Nephron (organoid): ENCODE measurements at regions not wholly inside any gene's neighbourhood (a gene's known extent, or its start where the extent isn't known, plus 50 kb on each side); places are given as distances from the start of the nearest gene placed in this dataset.

Experiments
- H3K27ac Mint-ChIP-seq, 3 experiments: 2 replicates each; pipeline ENCODE4 v1.8.0; 2020; ENCODE audit warnings: mixed read lengths in 3 of 3, mild to moderate bottlenecking in 2 of 3, moderate library complexity in 1 of 3
- H3K27me3 Mint-ChIP-seq: 2 replicates; pipeline ENCODE4 v1.8.0; 2021; ENCODE audit warnings: low read depth, mild to moderate bottlenecking, moderate library complexity, mixed read lengths
- H3K36me3 Mint-ChIP-seq: 2 replicates; pipeline ENCODE4 v1.8.0; 2020; ENCODE audit warnings: low read depth, mixed read lengths
- H3K4me1 Mint-ChIP-seq: 2 replicates; pipeline ENCODE4 v1.8.0; 2020; ENCODE audit warnings: mixed read lengths
- H3K4me3 Mint-ChIP-seq, 3 experiments: 2 replicates each; pipeline ENCODE4 v1.8.0; 2020; ENCODE audit warnings: mild to moderate bottlenecking in 3 of 3, mixed read lengths in 3 of 3, moderate library complexity in 2 of 3
- H3K9me3 Mint-ChIP-seq: 2 replicates; pipeline ENCODE4 v1.8.0; 2020; ENCODE audit warnings: mixed read lengths
- CTCF ChIP-seq, 3 experiments: fragments of 200-600 bp; sonication (generic); IDR thresholded peaks; one replicate each; pipeline ENCODE4 v1.5.0; 2021; ENCODE audit warnings: antibody characterized with exemption in 3 of 3; ENCODE audit not compliant: unreplicated experiment in 3 of 3

- H3K27ac Mint-ChIP-seq: peak overlapping the region; percentile 11 to 63 (median 60)
- peaks cover 16% of the 10 kb centered on the region for H3K4me1 Mint-ChIP-seq
- no peaks in the 10 kb centered on the region for H3K36me3 Mint-ChIP-seq
- peak; percentile 55 to 70 (median 64) for TF ChIP-seq CTCF (IDR thresholded peaks at IDR 0.05; ENCODE audit: unreplicated experiment in 3 of 3)
- peak overlapping the region in 1 of 3 experiments; percentile 49 for H3K4me3 Mint-ChIP-seq
- no peaks in the 10 kb centered on the region for H3K9me3 Mint-ChIP-seq
- no peaks in the 10 kb centered on the region for H3K27me3 Mint-ChIP-seq
Observed at GRCh38 chr10:25682203-25682851, 251.7 kb upstream of the MYO3A start.

DNA sequence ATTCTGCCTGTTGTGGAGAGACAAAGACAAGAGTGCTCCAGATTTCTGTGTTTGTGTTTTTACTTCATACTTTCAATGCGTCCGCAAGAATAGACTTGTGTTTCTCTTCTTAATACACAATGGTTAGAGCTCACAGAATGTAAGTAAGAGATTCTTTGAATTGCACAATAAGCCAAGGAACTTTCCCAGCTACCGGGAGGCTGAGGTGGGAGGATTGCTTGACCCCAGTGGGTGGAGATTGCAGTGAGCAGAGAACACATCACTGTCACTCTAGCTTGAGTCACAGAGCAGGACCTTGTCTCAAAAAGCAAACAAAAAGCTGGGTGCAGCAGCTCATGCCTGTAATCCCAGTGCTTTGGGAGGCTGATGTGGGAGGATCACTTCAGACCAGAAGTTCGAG is 250.7 kb upstream of the MYO3A start:
- Mint-ChIP-seq H3K36me3 (no peaks in the 10 kb centered on the region), H3K9me3 (no peaks in the 10 kb centered on the region), H3K4me1 (peaks cover 16% of the 10 kb centered on the region), H3K27ac (peak overlapping the region in 1 of 3 experiments; percentile 60), H3K27me3 (no peaks in the 10 kb centered on the region), H3K4me3 (no peak overlapping the region)
- TF ChIP-seq CTCF (IDR thresholded peaks at IDR 0.05; ENCODE audit: unreplicated experiment in 3 of 3): no peak

GRCh38 chr10:25687521-25687920 is 246.5 kb upstream of the MYO3A start:
- TF ChIP-seq CTCF (IDR thresholded peaks at IDR 0.05; ENCODE audit: unreplicated experiment in 3 of 3): no peak
- peaks cover 4% of the 10 kb centered on the region for H3K27me3 Mint-ChIP-seq
- peaks cover 7% of the 10 kb centered on the region for H3K4me1 Mint-ChIP-seq
- H3K36me3 Mint-ChIP-seq: no peaks in the 10 kb centered on the region
- no peak overlapping the region for H3K4me3 Mint-ChIP-seq
- H3K9me3 Mint-ChIP-seq: no peaks in the 10 kb centered on the region
- no peak overlapping the region for H3K27ac Mint-ChIP-seq

DNA sequence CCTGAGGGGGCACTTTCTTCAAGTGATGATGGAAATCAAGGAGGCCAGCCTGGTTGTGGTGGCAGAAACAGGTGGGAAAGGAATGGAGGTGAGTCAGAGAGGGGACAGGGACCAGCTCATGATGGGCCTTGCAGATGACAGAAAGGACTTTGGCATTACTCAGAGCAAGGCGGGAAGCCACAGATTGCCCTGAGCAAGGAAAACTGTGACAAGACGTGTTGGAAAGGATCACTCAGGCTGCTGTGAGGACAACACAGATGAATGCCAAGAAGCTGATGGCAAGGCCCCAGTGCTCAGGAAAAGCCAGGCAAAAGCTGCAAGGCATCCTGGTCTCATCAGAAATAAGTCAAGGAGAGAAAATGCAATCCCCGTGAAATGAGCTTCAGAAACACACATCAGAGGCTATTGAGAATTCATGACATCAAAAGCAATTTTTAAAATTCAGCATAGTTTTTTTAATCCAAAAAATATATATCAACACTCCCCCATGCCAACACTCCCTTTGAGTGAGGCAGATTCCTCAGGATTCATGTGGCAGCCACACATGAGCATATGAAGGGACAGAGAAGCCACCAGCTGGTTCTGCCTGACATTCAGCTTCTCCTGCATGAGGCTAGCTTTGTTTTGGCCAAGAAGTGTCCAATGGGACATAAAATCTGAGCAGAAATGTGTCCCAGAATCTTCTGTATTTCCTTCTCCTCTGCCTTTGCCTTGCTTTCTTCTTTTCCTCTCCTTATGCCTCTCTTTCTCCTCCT is 244.5 kb upstream of the MYO3A start:
- Mint-ChIP-seq H3K4me3 (no peak overlapping the region), H3K4me1 (no peaks in the 10 kb centered on the region), H3K27me3 (peaks cover 4% of the 10 kb centered on the region), H3K36me3 (no peaks in the 10 kb centered on the region), H3K9me3 (no peaks in the 10 kb centered on the region), H3K27ac (no peak overlapping the region)
- TF ChIP-seq CTCF (IDR thresholded peaks at IDR 0.05; ENCODE audit: unreplicated experiment in 3 of 3): no peak

DNA sequence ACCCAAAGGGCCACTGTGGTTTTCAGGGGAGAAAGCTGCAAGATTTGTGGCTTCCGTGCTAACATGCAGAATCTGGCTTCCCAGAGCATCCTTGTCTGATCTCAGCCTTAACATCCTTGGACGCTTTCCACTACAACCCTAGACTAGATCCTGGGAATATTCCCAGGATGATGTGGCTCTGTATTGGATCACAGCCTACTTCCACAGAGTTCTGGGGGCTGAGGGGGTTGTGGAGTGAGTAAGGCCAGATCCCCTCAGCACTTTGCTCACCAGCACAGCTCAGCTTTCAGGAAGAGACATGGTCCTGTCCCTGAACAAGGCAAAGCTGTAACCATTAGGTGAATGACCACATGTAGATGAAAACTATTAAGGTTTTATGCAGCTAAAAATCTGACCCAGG is 241.3 kb upstream of the MYO3A start:
- H3K4me1 Mint-ChIP-seq: no peaks in the 10 kb centered on the region
- no peak for TF ChIP-seq CTCF (IDR thresholded peaks at IDR 0.05; ENCODE audit: unreplicated experiment in 3 of 3)
- H3K4me3 Mint-ChIP-seq: no peak overlapping the region
- H3K36me3 Mint-ChIP-seq: no peaks in the 10 kb centered on the region
- H3K9me3 Mint-ChIP-seq: no peaks in the 10 kb centered on the region
- H3K27me3 Mint-ChIP-seq: peaks cover 4% of the 10 kb centered on the region
- H3K27ac Mint-ChIP-seq: no peak overlapping the region
